H9 (cell line): ENCODE measurements at regions not wholly inside any gene's neighbourhood (a gene's known extent, or its start where the extent isn't known, plus 50 kb on each side); places are given as distances from the start of the nearest gene placed in this dataset.

ENCODE experiments used
- DNase-seq: peaks from one replicate; pipeline ENCODE4 v3.0.0-alpha.2; 2017
- H2AFZ ChIP-seq: one replicate; pipeline ENCODE4 v1.6.1; 2013; ENCODE audit warnings: mild to moderate bottlenecking, low read length, control low read depth, moderate library complexity
- H2AK5ac ChIP-seq: 2 replicates; pipeline ENCODE4 v1.6.1; 2013; ENCODE audit warnings: low read length, control low read depth, mixed read lengths; ENCODE audit not compliant: insufficient read length
- H2BK120ac ChIP-seq: one replicate; pipeline ENCODE4 v1.6.1; 2013; ENCODE audit warnings: low read depth, mild to moderate bottlenecking, low read length, control low read depth, inconsistent platforms; ENCODE audit not compliant: poor library complexity, severe bottlenecking
- H2BK12ac ChIP-seq: 2 replicates; pipeline ENCODE4 v1.6.1; 2013; ENCODE audit warnings: low read length, control low read depth, mixed read lengths, low read depth; ENCODE audit not compliant: insufficient read length
- H2BK15ac ChIP-seq: 2 replicates; pipeline ENCODE4 v1.6.1; 2013; ENCODE audit warnings: low read depth, low read length, control low read depth
- H2BK20ac ChIP-seq: one replicate; pipeline ENCODE4 v1.6.1; 2013; ENCODE audit warnings: low read depth, mild to moderate bottlenecking, low read length, control low read depth, inconsistent platforms; ENCODE audit not compliant: poor library complexity, severe bottlenecking
- H2BK5ac ChIP-seq: 2 replicates; pipeline ENCODE4 v1.6.1; 2013; ENCODE audit warnings: low read length, control low read depth, mixed read lengths; ENCODE audit not compliant: insufficient read length
- H3K14ac ChIP-seq: 2 replicates; pipeline ENCODE4 v1.6.1; 2013; ENCODE audit warnings: low read length, control low read depth; ENCODE audit not compliant: insufficient read depth
- H3K18ac ChIP-seq: 2 replicates; pipeline ENCODE4 v1.6.1; 2013; ENCODE audit warnings: low read depth, mild to moderate bottlenecking, mixed read lengths, low read length, control low read depth; ENCODE audit not compliant: insufficient read length
- H3K23ac ChIP-seq: 2 replicates; pipeline ENCODE4 v1.6.1; 2013; ENCODE audit warnings: low read length, control low read depth, mixed read lengths, low read depth; ENCODE audit not compliant: insufficient read length
- H3K23me2 ChIP-seq: 2 replicates; pipeline ENCODE4 v1.6.1; 2013; ENCODE audit warnings: low read depth, mild to moderate bottlenecking, mixed read lengths, low read length, control low read depth; ENCODE audit not compliant: insufficient read length, poor library complexity, severe bottlenecking
- H3K27ac ChIP-seq: 2 replicates; pipeline ENCODE4 v1.5.1; 2013; ENCODE audit warnings: low read length, control low read depth, mixed read lengths, low read depth; ENCODE audit not compliant: insufficient read length
- H3K27me3 ChIP-seq: 2 replicates; pipeline ENCODE4 v1.6.1; 2013; ENCODE audit warnings: low read length, control low read depth, inconsistent platforms; ENCODE audit not compliant: insufficient read depth
- H3K4ac ChIP-seq: 2 replicates; pipeline ENCODE4 v1.6.1; 2013; ENCODE audit warnings: low read depth, mild to moderate bottlenecking, control low read depth, inconsistent platforms, low read length, moderate library complexity
- H3K4me1 ChIP-seq: 2 replicates; pipeline ENCODE4 v1.6.1; 2013; ENCODE audit warnings: low read length, control low read depth, inconsistent platforms; ENCODE audit not compliant: insufficient read depth
- H3K4me2 ChIP-seq: 2 replicates; pipeline ENCODE4 v1.6.1; 2013; ENCODE audit warnings: low read length, control low read depth, mixed read lengths; ENCODE audit not compliant: insufficient read length, insufficient read depth
- H3K56ac ChIP-seq: 2 replicates; pipeline ENCODE4 v1.6.1; 2013; ENCODE audit warnings: low read depth, mild to moderate bottlenecking, mixed read lengths, low read length, control low read depth; ENCODE audit not compliant: insufficient read length
- H3K79me1 ChIP-seq: 2 replicates; pipeline ENCODE4 v1.6.1; 2013; ENCODE audit warnings: low read depth, mild to moderate bottlenecking, moderate library complexity, low read length, control low read depth, inconsistent platforms; ENCODE audit not compliant: insufficient read depth, poor library complexity, severe bottlenecking
- H3K79me2 ChIP-seq: 2 replicates; pipeline ENCODE4 v1.6.1; 2013; ENCODE audit warnings: low read length, control low read depth, inconsistent platforms; ENCODE audit not compliant: insufficient read depth
- H3K9ac ChIP-seq: 2 replicates; pipeline ENCODE4 v1.6.1; 2013; ENCODE audit warnings: low read length, control low read depth, mixed read lengths; ENCODE audit not compliant: insufficient read length; ENCODE audit errors: extremely low read depth
- H3K9me3 ChIP-seq: one replicate; pipeline ENCODE4 v1.6.1; 2013; ENCODE audit warnings: low read depth, low read length, inconsistent platforms; ENCODE audit not compliant: control insufficient read depth
- H3T11ph ChIP-seq: one replicate; pipeline ENCODE4 v1.6.1; 2013; ENCODE audit warnings: mild to moderate bottlenecking, low read length, control low read depth, inconsistent platforms
- H4K20me1 ChIP-seq: one replicate; pipeline ENCODE4 v1.6.1; 2013; ENCODE audit not compliant: control insufficient read depth, insufficient read length, insufficient read depth
- H4K5ac ChIP-seq: 2 replicates; pipeline ENCODE4 v1.6.1; 2013; ENCODE audit warnings: low read depth, mild to moderate bottlenecking, mixed read lengths, low read length, control low read depth; ENCODE audit not compliant: insufficient read length
- H4K8ac ChIP-seq: replicated peaks from 2 replicates; pipeline ENCODE4 v1.6.1; 2013; ENCODE audit warnings: low read length, control low read depth, mixed read lengths, low read depth; ENCODE audit not compliant: insufficient read length
- H4K91ac ChIP-seq: 2 replicates; pipeline ENCODE4 v1.6.1; 2013; ENCODE audit warnings: low read depth, mild to moderate bottlenecking, moderate library complexity, mixed read lengths, low read length, control low read depth; ENCODE audit not compliant: insufficient read length
- H3K27ac Mint-ChIP-seq, 3 experiments: 2 replicates in 2 of 3; 3 replicates in 1 of 3; pipeline ENCODE4 v1.8.0; 2020 to 2021; ENCODE audit warnings: mixed read lengths in 3 of 3, mild to moderate bottlenecking in 1 of 3, moderate library complexity in 1 of 3
- H3K27me3 Mint-ChIP-seq: 2 replicates; pipeline ENCODE4 v1.8.0; 2021; ENCODE audit warnings: low read depth, mild to moderate bottlenecking, moderate library complexity, mixed read lengths
- H3K36me3 Mint-ChIP-seq, 3 experiments: 2 replicates in 2 of 3; 3 replicates in 1 of 3; pipeline ENCODE4 v1.8.0; 2020 to 2021; ENCODE audit warnings: low read depth in 3 of 3, mixed read lengths in 3 of 3; ENCODE audit not compliant: insufficient read depth in 1 of 3
- H3K4me1 Mint-ChIP-seq, 2 experiments: 2 replicates each; pipeline ENCODE4 v1.8.0; 2020; ENCODE audit warnings: mixed read lengths in 2 of 2
- H3K4me3 Mint-ChIP-seq, 2 experiments: 2 replicates in 1 of 2; 3 replicates in 1 of 2; pipeline ENCODE4 v1.8.0; 2020 to 2021; ENCODE audit warnings: mild to moderate bottlenecking in 2 of 2, mixed read lengths in 2 of 2, moderate library complexity in 1 of 2
- H3K9me3 Mint-ChIP-seq, 2 experiments: 2 replicates in 1 of 2; 3 replicates in 1 of 2; pipeline ENCODE4 v1.8.0; 2020; ENCODE audit warnings: mild to moderate bottlenecking in 2 of 2, mixed read lengths in 2 of 2, moderate library complexity in 1 of 2
- WGBS: extraction: QIAGEN DNeasy Blood & Tissue Kit; methylation state at CpG from one replicate; pipeline ENCODE4 v1.1.7; 2013; ENCODE audit warnings: missing lambda C conversion rate, low lambda C conversion rate, mixed read lengths; ENCODE audit not compliant: insufficient read length; ENCODE audit errors: extremely low coverage; 5-methylcytosine and 5-hydroxymethylcytosine counted together
- TF ChIP-seq, protein P1 (sequence below): fragments of 200-600 bp; sonication (generic); conservative IDR thresholded peaks from 3 replicates; pipeline ENCODE4 v1.8.0; 2021; ENCODE audit warnings: antibody characterized with exemption, mild to moderate bottlenecking

DNA sequence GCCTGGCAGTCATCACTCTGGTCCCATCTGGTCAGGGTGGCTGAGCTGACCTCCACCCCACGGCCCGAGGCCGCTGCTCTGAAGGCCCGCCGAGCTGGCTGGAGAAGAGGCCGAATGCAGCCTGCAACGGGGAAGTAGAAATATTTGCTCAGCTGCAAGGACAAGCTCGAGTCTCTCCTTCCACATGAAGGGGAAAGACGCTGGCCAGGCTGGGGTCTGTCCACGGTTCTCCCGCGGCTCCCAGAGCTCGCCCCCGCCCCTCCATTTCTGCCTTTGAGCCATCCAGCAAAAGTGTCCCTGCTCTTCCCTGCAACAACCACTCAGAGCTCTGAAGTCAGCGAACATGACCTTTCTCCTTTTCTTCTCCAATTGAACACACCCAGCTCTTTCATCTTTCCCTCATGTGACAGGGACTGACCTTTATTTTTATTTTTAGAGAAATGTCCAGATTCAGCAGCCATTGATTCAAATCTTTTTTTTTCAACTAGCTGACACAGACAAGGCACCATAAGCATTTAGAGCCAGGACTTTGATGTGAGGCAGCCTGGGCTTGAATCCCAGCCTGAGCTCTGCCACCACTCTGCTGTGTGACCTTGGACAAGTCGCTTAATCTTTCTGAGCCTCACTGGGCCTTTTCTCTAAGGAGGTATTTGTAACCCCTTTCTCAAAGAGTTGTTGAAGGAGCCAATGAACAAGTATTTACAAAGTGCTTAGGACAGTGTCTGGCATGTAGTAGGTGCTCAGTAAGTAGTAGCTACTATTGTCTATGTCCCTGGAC, 149.3 kb upstream of the WNT4 start:
- H2AFZ ChIP-seq: no peak overlapping the region
- no peak overlapping the region for H4K8ac ChIP-seq
- no peaks in the 10 kb centered on the region for H3K27me3 ChIP-seq
- no peak overlapping the region for H3T11ph ChIP-seq
- H2BK120ac ChIP-seq: no peak overlapping the region
- H2BK20ac ChIP-seq: no peak overlapping the region
- H3K4me2 ChIP-seq: no peak overlapping the region
- no peak overlapping the region for H4K5ac ChIP-seq
- WGBS: no CpG with 5 or more reads among the region's 16 CpGs
- H2BK12ac ChIP-seq: no peak overlapping the region
- H4K91ac ChIP-seq: no peak overlapping the region
- H3K14ac ChIP-seq: no peak overlapping the region
- Mint-ChIP-seq H3K4me1 (peaks cover 11 to 17% of the 10 kb centered on the region in 2 experiments; a peak in 3 of 4 replicates), H3K4me3 (no peak overlapping the region), H3K9me3 (peaks cover 0 to 4% of the 10 kb centered on the region in 2 experiments; a peak in 1 of 5 replicates), H3K36me3 (peaks cover 0 to 5% (median 0%) of the 10 kb centered on the region in 3 experiments; a peak in 2 of 7 replicates), H3K27me3 (peaks cover 8% of the 10 kb centered on the region), H3K27ac (no peak overlapping the region; a peak in 1 of 7 replicates)
- no peaks in the 10 kb centered on the region for H3K9me3 ChIP-seq
- H4K20me1 ChIP-seq: no peaks in the 10 kb centered on the region
- no peak overlapping the region for H3K23ac ChIP-seq
- TF ChIP-seq, protein P1, sequence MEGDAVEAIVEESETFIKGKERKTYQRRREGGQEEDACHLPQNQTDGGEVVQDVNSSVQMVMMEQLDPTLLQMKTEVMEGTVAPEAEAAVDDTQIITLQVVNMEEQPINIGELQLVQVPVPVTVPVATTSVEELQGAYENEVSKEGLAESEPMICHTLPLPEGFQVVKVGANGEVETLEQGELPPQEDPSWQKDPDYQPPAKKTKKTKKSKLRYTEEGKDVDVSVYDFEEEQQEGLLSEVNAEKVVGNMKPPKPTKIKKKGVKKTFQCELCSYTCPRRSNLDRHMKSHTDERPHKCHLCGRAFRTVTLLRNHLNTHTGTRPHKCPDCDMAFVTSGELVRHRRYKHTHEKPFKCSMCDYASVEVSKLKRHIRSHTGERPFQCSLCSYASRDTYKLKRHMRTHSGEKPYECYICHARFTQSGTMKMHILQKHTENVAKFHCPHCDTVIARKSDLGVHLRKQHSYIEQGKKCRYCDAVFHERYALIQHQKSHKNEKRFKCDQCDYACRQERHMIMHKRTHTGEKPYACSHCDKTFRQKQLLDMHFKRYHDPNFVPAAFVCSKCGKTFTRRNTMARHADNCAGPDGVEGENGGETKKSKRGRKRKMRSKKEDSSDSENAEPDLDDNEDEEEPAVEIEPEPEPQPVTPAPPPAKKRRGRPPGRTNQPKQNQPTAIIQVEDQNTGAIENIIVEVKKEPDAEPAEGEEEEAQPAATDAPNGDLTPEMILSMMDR: no peak
- H3K4ac ChIP-seq: no peak overlapping the region
- no peaks in the 10 kb centered on the region for H3K79me1 ChIP-seq
- DNase-seq: no peak
- H3K79me2 ChIP-seq: no peaks in the 10 kb centered on the region
- no peak overlapping the region for H2AK5ac ChIP-seq
- H3K27ac ChIP-seq: no peak overlapping the region
- no peak overlapping the region for H3K56ac ChIP-seq
- no peak overlapping the region for H3K18ac ChIP-seq
- no peaks in the 10 kb centered on the region for H3K4me1 ChIP-seq
- no peaks in the 10 kb centered on the region for H3K23me2 ChIP-seq
- H3K9ac ChIP-seq: no peak overlapping the region
- no peak overlapping the region for H2BK5ac ChIP-seq
- H2BK15ac ChIP-seq: no peak overlapping the region
